ENCODE measurements at regions not wholly inside any gene's neighbourhood (a gene's known extent, or its start where the extent isn't known, plus 50 kb on each side); places are given as distances from the start of the nearest gene placed in this dataset.

- H3K36me3 Mint-ChIP-seq (ENCODE audit: insufficient read depth, unreplicated experiment) = no peaks in the 10 kb centered on the region
- no peak for TF ChIP-seq CTCF (IDR thresholded peaks at IDR 0.05; ENCODE audit: insufficient read depth in 1 of 2, low read depth in 1 of 2, low read length in 1 of 2, severe bottlenecking in 1 of 2, unreplicated experiment in 1 of 2)
- no peaks in the 10 kb centered on the region for H3K27me3 ChIP-seq (replicated peaks; ENCODE audit: control insufficient read depth, insufficient read depth, low read length)
- H3K27ac Mint-ChIP-seq (ENCODE audit: unreplicated experiment) = no peak overlapping the region
- intact Hi-C loops (cut with micrococcal nuclease; ENCODE audit: unreplicated experiment) = no loop called here
- H3K36me3 ChIP-seq (ENCODE audit: control insufficient read depth, insufficient read depth, low read length) = no peaks in the 10 kb centered on the region
- H3K4me3 Mint-ChIP-seq (ENCODE audit: unreplicated experiment) = no peak overlapping the region
- no peaks in the 10 kb centered on the region for H3K4me1 ChIP-seq
- POLR2A ChIA-PET = no interaction called here
- no peak overlapping the region for H3K4me3 ChIP-seq (ENCODE audit: low read depth, low read length)
- no peaks in the 10 kb centered on the region for H3K9me3 ChIP-seq
- no TSS peak for BruUV-seq (replicated peaks)
- no peak for DNase-seq
- peaks cover 6% of the 10 kb centered on the region for H3K9me3 Mint-ChIP-seq (ENCODE audit: unreplicated experiment)
- no peaks in the 10 kb centered on the region for H3K4me1 Mint-ChIP-seq (ENCODE audit: low read depth, unreplicated experiment)
- H3K27me3 Mint-ChIP-seq (ENCODE audit: insufficient read depth, unreplicated experiment) = no peaks in the 10 kb centered on the region
- CTCF ChIA-PET = no interaction called here
Measured at GRCh38 chr3:117539729-117540128, 830.1 kb downstream of the TUSC7 start.

- no peaks in the 10 kb centered on the region for H3K4me1 ChIP-seq
- H3K4me3 Mint-ChIP-seq (ENCODE audit: unreplicated experiment) = no peak overlapping the region
- H3K27me3 ChIP-seq (replicated peaks; ENCODE audit: control insufficient read depth, insufficient read depth, low read length) = no peaks in the 10 kb centered on the region
- H3K9me3 Mint-ChIP-seq (ENCODE audit: unreplicated experiment) = peaks cover 6% of the 10 kb centered on the region
- H3K27ac Mint-ChIP-seq (ENCODE audit: unreplicated experiment) = no peak overlapping the region
- H3K27me3 Mint-ChIP-seq (ENCODE audit: insufficient read depth, unreplicated experiment) = no peaks in the 10 kb centered on the region
- no TSS peak for BruUV-seq (replicated peaks)
- H3K9me3 ChIP-seq = no peaks in the 10 kb centered on the region
- no peaks in the 10 kb centered on the region for H3K4me1 Mint-ChIP-seq (ENCODE audit: low read depth, unreplicated experiment)
- intact Hi-C loops (cut with micrococcal nuclease; ENCODE audit: unreplicated experiment) = no loop called here
- TF ChIP-seq CTCF (IDR thresholded peaks at IDR 0.05; ENCODE audit: insufficient read depth in 1 of 2, low read depth in 1 of 2, low read length in 1 of 2, severe bottlenecking in 1 of 2, unreplicated experiment in 1 of 2) = no peak
- DNase-seq = no peak
- ChIA-PET POLR2A (no interaction called here), CTCF (no interaction called here)
- no peak overlapping the region for H3K4me3 ChIP-seq (ENCODE audit: low read depth, low read length)
- H3K36me3 Mint-ChIP-seq (ENCODE audit: insufficient read depth, unreplicated experiment) = no peaks in the 10 kb centered on the region
- H3K36me3 ChIP-seq (ENCODE audit: control insufficient read depth, insufficient read depth, low read length) = no peaks in the 10 kb centered on the region
Measured at GRCh38 chr3:117540597-117540996, 831.0 kb downstream of the TUSC7 start.

- Mint-ChIP-seq H3K27me3 (ENCODE audit: insufficient read depth, unreplicated experiment) (no peaks in the 10 kb centered on the region), H3K27ac (ENCODE audit: unreplicated experiment) (no peak overlapping the region), H3K9me3 (ENCODE audit: unreplicated experiment) (peaks cover 1% of the 10 kb centered on the region), H3K4me3 (ENCODE audit: unreplicated experiment) (no peak overlapping the region), H3K36me3 (ENCODE audit: insufficient read depth, unreplicated experiment) (no peaks in the 10 kb centered on the region), H3K4me1 (ENCODE audit: low read depth, unreplicated experiment) (no peaks in the 10 kb centered on the region)
- Histone ChIP-seq H3K36me3 (ENCODE audit: control insufficient read depth, insufficient read depth, low read length) (no peaks in the 10 kb centered on the region), H3K9me3 (no peaks in the 10 kb centered on the region), H3K27me3 (replicated peaks; ENCODE audit: control insufficient read depth, insufficient read depth, low read length) (no peaks in the 10 kb centered on the region), H3K4me3 (ENCODE audit: low read depth, low read length) (no peak overlapping the region), H3K4me1 (no peaks in the 10 kb centered on the region)
- intact Hi-C loops (cut with micrococcal nuclease; ENCODE audit: unreplicated experiment) = no loop called here
- TF ChIP-seq CTCF (IDR thresholded peaks at IDR 0.05; ENCODE audit: insufficient read depth in 1 of 2, low read depth in 1 of 2, low read length in 1 of 2, severe bottlenecking in 1 of 2, unreplicated experiment in 1 of 2) = no peak
- no TSS peak for BruUV-seq (replicated peaks)
- CTCF ChIA-PET = no interaction called here
- POLR2A ChIA-PET = no interaction called here
- no peak for DNase-seq
Measured at GRCh38 chr3:117541721-117542120, 832.1 kb downstream of the TUSC7 start.
